ENCODE measurements at regions not wholly inside any gene's neighbourhood (a gene's known extent, or its start where the extent isn't known, plus 50 kb on each side); places are given as distances from the start of the nearest gene placed in this dataset.

GRCh38 chr4:117971403-117971802 lies 62.9 kb upstream of the NDST3 start:
- no peak for ATAC-seq
- intact Hi-C loops (cut with micrococcal nuclease), result no loop called here
- CTCF ChIA-PET, result no interaction called here

More at GRCh38 chr4:117971403-117971802, 62.9 kb upstream of the NDST3 start:
- Histone ChIP-seq H2AFZ (ENCODE audit: low read depth, low read length, poor library complexity, severe bottlenecking) (no peak overlapping the region), H3K9me2 (ENCODE audit: insufficient read depth) (no peaks in the 10 kb centered on the region), H3K4me2 (ENCODE audit: low read length) (no peak overlapping the region), H3K9me3 (ENCODE audit: control insufficient read depth in 1 of 2, insufficient read depth in 1 of 2, low read depth in 1 of 2, low read length in 2 of 2) (no peaks in the 10 kb centered on the region), H3K79me2 (ENCODE audit: insufficient read depth, low read length) (no peaks in the 10 kb centered on the region), H3K27me3 (ENCODE audit: insufficient read depth, low read length) (no peaks in the 10 kb centered on the region), H3K9ac (ENCODE audit: low read length) (no peak overlapping the region), H3K27ac (ENCODE audit: low read depth, low read length) (no peak overlapping the region), H3K36me3 (ENCODE audit: control insufficient read depth in 1 of 2, insufficient read depth in 2 of 2, low read length in 2 of 2) (no peaks in the 10 kb centered on the region), H3K4me3 (replicated peaks in 1 of 2; ENCODE audit: low read depth in 1 of 2, low read length in 2 of 2) (no peak overlapping the region), H3K4me1 (ENCODE audit: control insufficient read depth in 1 of 2, insufficient read depth in 2 of 2, low read length in 2 of 2) (no peaks in the 10 kb centered on the region), H4K20me1 (ENCODE audit: insufficient read depth) (no peaks in the 10 kb centered on the region)
- POLR2A ChIA-PET, result no interaction called here
- TF ChIP-seq MAX (IDR thresholded peaks at IDR 0.05), result no peak
- TF ChIP-seq CEBPB (IDR thresholded peaks at IDR 0.05; ENCODE audit: low read depth), result no peak
- no peak for TF ChIP-seq POLR2AphosphoS5 (IDR thresholded peaks at IDR 0.05; ENCODE audit: low read depth, low read length)
- no peak for TF ChIP-seq CBX3 (IDR thresholded peaks at IDR 0.05; ENCODE audit: low read depth)
- no peak for TF ChIP-seq REST (IDR thresholded peaks at IDR 0.05; ENCODE audit: low read depth)
- TF ChIP-seq SP1 (IDR thresholded peaks at IDR 0.05; ENCODE audit: low read depth), result no peak
- no peak for TF ChIP-seq FOSL1 (IDR thresholded peaks at IDR 0.05; ENCODE audit: low read depth)
- TF ChIP-seq CTCF (IDR thresholded peaks at IDR 0.05 in 2 of 3, conservative IDR thresholded peaks at IDR 0.05 in 1 of 3; ENCODE audit: borderline replicate concordance in 1 of 3, insufficient read depth in 1 of 3, low read depth in 2 of 3, low read length in 2 of 3), result no peak
- no peak for TF ChIP-seq JUND (IDR thresholded peaks at IDR 0.05)
- no peak for TF ChIP-seq ELF1 (IDR thresholded peaks at IDR 0.05; ENCODE audit: borderline replicate concordance, low read depth)
- no peak for TF ChIP-seq TCF7L2 (IDR thresholded peaks at IDR 0.05; ENCODE audit: borderline replicate concordance, extremely low read depth, insufficient read depth, insufficient read length)
- DNase-seq (ENCODE audit: low read depth, low spot score), result no peak
- BruUV-seq (replicated peaks), result no TSS peak
- RAD21 ChIA-PET (ENCODE audit: low non-redundant PET in 1 of 2, low total read pairs in 2 of 2, uncharacterized antibody in 2 of 2, unreplicated experiment in 2 of 2), result no interaction called here

Measured in HCT116 (cell line).